BLaER1 treated with 17β-estradiol and CSF1 and Interleukin-3, amounts not matched to agents 10 nM and 100 nM (cell line): ENCODE measurements at regions not wholly inside any gene's neighbourhood (a gene's known extent, or its start where the extent isn't known, plus 50 kb on each side); places are given as distances from the start of the nearest gene placed in this dataset.

Experiments used
- H3K27ac ChIP-seq, 11 experiments: shearing (Covaris generic); formaldehyde crosslinking; 2 replicates each; pipeline ENCODE4 v1.8.1; 2022
- H3K27me3 ChIP-seq, 11 experiments: shearing (Covaris generic); formaldehyde crosslinking; 2 replicates each; pipeline ENCODE4 v1.8.1; 2022
- H3K36me3 ChIP-seq, 11 experiments: shearing (Covaris generic); formaldehyde crosslinking; 2 replicates each; pipeline ENCODE4 v1.8.1; 2022
- H3K4me1 ChIP-seq, 10 experiments: shearing (Covaris generic); formaldehyde crosslinking; 2 replicates each; pipeline ENCODE4 v1.8.1; 2022
- H3K4me2 ChIP-seq, 11 experiments: shearing (Covaris generic); formaldehyde crosslinking; 2 replicates each; pipeline ENCODE4 v1.8.1; 2022
- H3K4me3 ChIP-seq, 10 experiments: shearing (Covaris generic); formaldehyde crosslinking; 2 replicates each; pipeline ENCODE4 v1.8.1; 2022
- H3K9ac ChIP-seq, 11 experiments: shearing (Covaris generic); formaldehyde crosslinking; 2 replicates each; pipeline ENCODE4 v1.8.1; 2022
- H3K9me3 ChIP-seq, 11 experiments: shearing (Covaris generic); formaldehyde crosslinking; replicated peaks in 1 of 11; 2 replicates each; pipeline ENCODE4 v1.8.1; 2022
- H4K20me1 ChIP-seq, 11 experiments: shearing (Covaris generic); formaldehyde crosslinking; 2 replicates each; pipeline ENCODE4 v1.8.1; 2022
- Cebpa-rat ChIP-seq, 11 experiments: shearing (Covaris generic); IDR thresholded peaks; 2 replicates each; pipeline ENCODE4 v1.8.1; 2022

DNA sequence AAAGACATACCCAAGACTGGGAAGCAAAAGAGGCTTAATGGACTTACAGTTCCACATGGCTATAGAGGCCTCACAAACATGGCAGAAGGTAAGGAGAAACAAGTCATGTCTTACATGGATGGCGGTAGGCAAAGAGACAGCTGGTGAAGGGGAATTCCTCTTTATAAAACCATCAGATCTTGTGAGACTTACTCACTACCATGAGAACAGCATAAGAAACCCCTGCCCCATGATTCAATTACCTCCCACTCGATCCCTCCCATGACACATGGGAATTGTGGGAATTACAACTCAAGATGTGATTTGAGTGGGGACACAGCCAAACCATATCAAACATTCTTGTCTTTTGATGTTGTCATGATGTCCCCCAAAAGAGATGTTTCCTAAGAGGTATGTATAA, 103.3 kb downstream of the DUSP10 start:
- Histone ChIP-seq H3K27ac (no peak overlapping the region), H4K20me1 (no peaks in the 10 kb centered on the region; a peak in 1 of 22 replicates), H3K27me3 (no peaks in the 10 kb centered on the region), H3K9ac (no peak overlapping the region), H3K9me3 (no peaks in the 10 kb centered on the region), H3K36me3 (no peaks in the 10 kb centered on the region), H3K4me1 (no peaks in the 10 kb centered on the region), H3K4me2 (no peak overlapping the region), H3K4me3 (no peak overlapping the region)
- TF ChIP-seq Cebpa-rat (IDR thresholded peaks at IDR 0.05) = no peak

DNA sequence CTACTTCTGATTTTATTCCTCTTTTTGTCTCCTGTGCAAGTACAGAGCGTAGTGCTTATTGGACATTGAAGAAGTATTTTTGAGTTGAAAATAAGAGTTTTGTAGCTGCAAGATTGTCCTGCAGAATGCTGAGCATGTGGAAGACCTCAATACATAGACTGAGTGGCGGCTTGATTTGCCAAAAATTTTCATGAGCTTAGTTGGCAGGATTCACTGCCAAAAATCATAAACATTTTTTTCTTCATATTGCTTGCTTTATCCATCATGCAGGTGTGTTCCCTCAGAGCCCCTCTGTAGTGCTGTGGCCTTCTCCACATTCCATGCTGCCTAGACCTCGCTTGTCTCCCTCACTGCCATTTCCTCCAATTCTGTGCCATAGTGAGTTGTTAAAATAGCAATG, 100.1 kb downstream of the DUSP10 start:
- Histone ChIP-seq H3K27ac (no peak overlapping the region), H3K4me2 (no peak overlapping the region), H3K9me3 (no peaks in the 10 kb centered on the region), H4K20me1 (no peaks in the 10 kb centered on the region; a peak in 1 of 22 replicates), H3K27me3 (no peaks in the 10 kb centered on the region), H3K36me3 (no peaks in the 10 kb centered on the region), H3K4me3 (no peak overlapping the region), H3K9ac (no peak overlapping the region), H3K4me1 (0 out of 20 replicates have a peak, but pooled peaks cover 0 to 4% (median 0%) of the 10 kb centered on the region in 10 experiments)
- no peak for TF ChIP-seq Cebpa-rat (IDR thresholded peaks at IDR 0.05)

DNA sequence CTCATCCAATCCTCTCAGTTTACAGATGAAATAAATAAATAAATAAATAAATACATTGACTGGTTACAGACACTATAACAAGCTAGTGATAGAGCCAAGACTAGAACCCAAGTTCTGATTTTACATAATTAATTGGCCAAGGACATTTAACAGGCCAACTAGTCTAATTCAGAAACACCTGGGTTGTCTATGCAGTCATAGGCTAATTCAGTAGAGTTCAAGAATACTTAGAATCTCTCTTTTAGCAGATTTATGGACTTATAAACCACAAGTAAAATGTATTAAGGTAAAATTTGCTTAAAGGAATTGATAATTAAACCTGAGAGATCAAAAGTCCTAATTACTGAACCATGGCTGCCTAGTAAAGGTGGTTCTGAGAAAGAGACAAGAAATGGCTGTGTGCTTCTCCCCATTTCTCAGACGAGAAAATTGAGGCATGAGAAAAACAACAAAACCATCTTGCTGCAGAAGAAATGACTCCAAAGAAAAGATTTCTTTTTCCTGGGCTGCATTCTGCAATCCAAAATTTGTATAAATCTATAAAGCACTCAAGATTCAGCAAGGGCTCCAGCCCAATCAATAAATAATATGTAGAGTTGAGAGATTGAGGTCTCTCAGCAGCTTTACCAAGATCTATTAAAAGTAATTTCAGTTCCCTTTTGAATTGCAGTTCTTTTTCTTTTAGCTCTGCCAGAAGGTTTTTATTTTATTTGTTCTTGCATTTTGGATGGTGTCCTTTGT, 98.3 kb downstream of the DUSP10 start:
- H3K36me3 ChIP-seq = no peaks in the 10 kb centered on the region
- H3K9ac ChIP-seq = no peak overlapping the region
- 0 out of 20 replicates have a peak, but pooled peaks cover 0 to 4% (median 0%) of the 10 kb centered on the region in 10 experiments for H3K4me1 ChIP-seq
- H3K4me3 ChIP-seq = no peak overlapping the region
- H3K9me3 ChIP-seq = no peaks in the 10 kb centered on the region
- no peak overlapping the region for H3K4me2 ChIP-seq
- no peak overlapping the region for H3K27ac ChIP-seq
- H4K20me1 ChIP-seq = no peaks in the 10 kb centered on the region
- no peaks in the 10 kb centered on the region for H3K27me3 ChIP-seq
- no peak for TF ChIP-seq Cebpa-rat (IDR thresholded peaks at IDR 0.05)

DNA sequence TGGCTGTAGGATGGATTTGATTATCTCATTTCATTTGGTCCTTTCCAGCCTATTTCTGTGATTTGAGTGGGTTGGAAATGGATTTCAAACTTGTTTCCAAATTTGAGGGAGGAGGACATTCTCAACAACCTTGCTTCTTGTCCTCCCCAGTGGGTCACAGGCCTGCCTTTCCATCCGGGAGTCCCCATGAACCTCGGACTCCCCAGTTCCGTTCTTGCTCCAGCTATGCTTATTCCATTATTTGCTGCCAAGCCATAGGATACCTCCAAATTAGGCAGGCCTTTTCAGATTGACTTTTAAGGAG, 97.8 kb downstream of the DUSP10 start:
- no peaks in the 10 kb centered on the region for H3K27me3 ChIP-seq
- no peaks in the 10 kb centered on the region for H3K36me3 ChIP-seq
- H3K9ac ChIP-seq = no peak overlapping the region
- H3K4me2 ChIP-seq = no peak overlapping the region
- H3K9me3 ChIP-seq = no peaks in the 10 kb centered on the region
- no peak overlapping the region for H3K27ac ChIP-seq
- H3K4me1 ChIP-seq = 0 out of 20 replicates have a peak, but pooled peaks cover 0 to 4% (median 0%) of the 10 kb centered on the region in 10 experiments
- TF ChIP-seq Cebpa-rat (IDR thresholded peaks at IDR 0.05) = no peak
- H3K4me3 ChIP-seq = no peak overlapping the region
- H4K20me1 ChIP-seq = no peaks in the 10 kb centered on the region

DNA sequence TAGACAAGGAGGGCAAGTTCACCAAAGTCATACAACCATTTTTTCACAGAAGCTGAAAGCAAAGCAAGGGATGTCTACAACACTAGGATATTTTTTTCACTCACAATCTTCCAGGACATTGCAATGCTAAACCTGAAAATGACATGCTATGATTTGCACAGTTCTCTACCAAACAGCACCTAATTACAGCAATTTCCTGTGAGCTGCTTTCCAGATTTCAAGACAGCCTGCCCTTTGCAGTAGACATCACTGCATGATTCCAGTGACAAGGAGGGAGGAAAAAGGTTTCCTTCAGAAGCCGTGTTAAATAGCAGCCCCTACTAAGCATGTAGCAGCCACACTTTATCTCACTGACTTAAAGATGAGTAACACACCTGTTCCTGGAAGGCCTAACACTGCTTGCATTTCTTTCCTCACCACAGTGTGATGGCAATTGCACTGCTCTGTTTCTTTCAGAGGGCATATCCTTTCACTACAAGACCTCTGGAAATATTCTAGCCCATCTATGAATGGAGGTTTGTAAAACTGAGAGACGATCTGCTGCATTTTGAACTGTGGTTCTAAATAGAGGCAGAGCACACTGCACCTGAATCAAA, 97.1 kb downstream of the DUSP10 start:
- H4K20me1 ChIP-seq = no peaks in the 10 kb centered on the region
- H3K9me3 ChIP-seq = no peaks in the 10 kb centered on the region
- no peak overlapping the region for H3K4me3 ChIP-seq
- H3K27me3 ChIP-seq = no peaks in the 10 kb centered on the region
- no peaks in the 10 kb centered on the region for H3K36me3 ChIP-seq
- H3K4me2 ChIP-seq = no peak overlapping the region
- no peak overlapping the region for H3K9ac ChIP-seq
- no peak overlapping the region for H3K27ac ChIP-seq
- H3K4me1 ChIP-seq = 0 out of 20 replicates have a peak, but pooled peaks cover 0 to 4% (median 0%) of the 10 kb centered on the region in 10 experiments
- no peak for TF ChIP-seq Cebpa-rat (IDR thresholded peaks at IDR 0.05)

DNA sequence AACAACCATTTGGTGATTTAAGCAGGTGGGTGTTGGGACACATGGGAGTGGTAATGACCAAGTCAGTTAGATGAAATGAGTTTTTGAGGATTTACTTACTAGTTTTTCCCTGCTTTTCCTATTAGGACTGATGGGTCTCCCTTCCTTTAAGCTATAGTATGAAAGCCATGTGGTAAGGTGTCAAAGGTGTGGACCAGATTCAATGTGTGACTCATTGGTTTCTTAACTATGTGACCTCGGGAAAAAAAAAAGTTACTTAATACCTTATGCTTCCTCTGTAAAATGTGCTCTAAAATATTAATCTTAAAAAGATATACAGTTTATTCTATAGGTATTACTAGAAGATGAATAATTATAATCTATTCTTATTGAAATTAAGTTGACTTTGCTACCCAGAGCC, 93.7 kb downstream of the DUSP10 start:
- Histone ChIP-seq H3K4me1 (0 out of 20 replicates have a peak, but pooled peaks cover 0 to 4% (median 0%) of the 10 kb centered on the region in 10 experiments), H3K9ac (no peak overlapping the region)

More for the DNA sequence above, 93.7 kb downstream of the DUSP10 start:
- no peaks in the 10 kb centered on the region for H4K20me1 ChIP-seq
- H3K9me3 ChIP-seq = no peaks in the 10 kb centered on the region
- H3K4me3 ChIP-seq = no peak overlapping the region
- no peak for TF ChIP-seq Cebpa-rat (IDR thresholded peaks at IDR 0.05)
- H3K27me3 ChIP-seq = no peaks in the 10 kb centered on the region
- no peak overlapping the region for H3K27ac ChIP-seq
- H3K4me2 ChIP-seq = no peak overlapping the region
- no peaks in the 10 kb centered on the region for H3K36me3 ChIP-seq
